ENCODE measurements at regions not wholly inside any gene's neighbourhood (a gene's known extent, or its start where the extent isn't known, plus 50 kb on each side); places are given as distances from the start of the nearest gene placed in this dataset.

DNA sequence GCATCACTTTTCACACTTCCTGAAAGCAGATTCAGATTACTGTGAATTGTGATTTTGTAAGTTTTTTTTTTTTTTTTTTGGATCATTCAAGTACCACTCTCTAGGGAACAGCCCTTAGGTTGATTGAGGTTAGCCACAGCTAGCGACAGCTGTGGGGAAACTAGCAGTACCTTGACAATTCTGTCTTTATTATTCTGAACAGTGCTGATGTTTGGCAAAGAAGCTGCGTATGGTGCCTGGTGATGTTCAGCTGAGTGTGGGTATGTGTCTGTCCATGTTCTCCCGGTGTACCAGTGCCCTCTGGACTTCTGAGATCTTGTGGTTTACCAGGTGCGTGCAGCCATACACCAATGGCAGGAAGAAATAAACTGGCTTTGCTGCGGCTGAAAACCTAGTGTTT lies 117.3 kb upstream of the PLPPR1 start:
- TF ChIP-seq, protein P1, sequence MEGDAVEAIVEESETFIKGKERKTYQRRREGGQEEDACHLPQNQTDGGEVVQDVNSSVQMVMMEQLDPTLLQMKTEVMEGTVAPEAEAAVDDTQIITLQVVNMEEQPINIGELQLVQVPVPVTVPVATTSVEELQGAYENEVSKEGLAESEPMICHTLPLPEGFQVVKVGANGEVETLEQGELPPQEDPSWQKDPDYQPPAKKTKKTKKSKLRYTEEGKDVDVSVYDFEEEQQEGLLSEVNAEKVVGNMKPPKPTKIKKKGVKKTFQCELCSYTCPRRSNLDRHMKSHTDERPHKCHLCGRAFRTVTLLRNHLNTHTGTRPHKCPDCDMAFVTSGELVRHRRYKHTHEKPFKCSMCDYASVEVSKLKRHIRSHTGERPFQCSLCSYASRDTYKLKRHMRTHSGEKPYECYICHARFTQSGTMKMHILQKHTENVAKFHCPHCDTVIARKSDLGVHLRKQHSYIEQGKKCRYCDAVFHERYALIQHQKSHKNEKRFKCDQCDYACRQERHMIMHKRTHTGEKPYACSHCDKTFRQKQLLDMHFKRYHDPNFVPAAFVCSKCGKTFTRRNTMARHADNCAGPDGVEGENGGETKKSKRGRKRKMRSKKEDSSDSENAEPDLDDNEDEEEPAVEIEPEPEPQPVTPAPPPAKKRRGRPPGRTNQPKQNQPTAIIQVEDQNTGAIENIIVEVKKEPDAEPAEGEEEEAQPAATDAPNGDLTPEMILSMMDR (IDR thresholded peaks at IDR 0.05) = no peak
- TF ChIP-seq POLR2A (IDR thresholded peaks at IDR 0.05) = no peak
- no peak for TF ChIP-seq POLR2AphosphoS5 (IDR thresholded peaks at IDR 0.05)

Measured in prostate gland (tissue), 2 donors.